NB4 (cell line): ENCODE measurements at regions not wholly inside any gene's neighbourhood (a gene's known extent, or its start where the extent isn't known, plus 50 kb on each side); places are given as distances from the start of the nearest gene placed in this dataset.

ENCODE experiments used
- POLR2A ChIP-seq: IDR thresholded peaks from 2 replicates; pipeline ENCODE4 v1.6.1; 2011; ENCODE audit warnings: mild to moderate bottlenecking; ENCODE audit not compliant: insufficient read length; ENCODE audit errors: extremely low read depth
- TF ChIP-seq, protein P1 (sequence below): IDR thresholded peaks from one replicate; pipeline ENCODE4 v1.5.1; 2012; ENCODE audit warnings: low read depth, low read length

DNA sequence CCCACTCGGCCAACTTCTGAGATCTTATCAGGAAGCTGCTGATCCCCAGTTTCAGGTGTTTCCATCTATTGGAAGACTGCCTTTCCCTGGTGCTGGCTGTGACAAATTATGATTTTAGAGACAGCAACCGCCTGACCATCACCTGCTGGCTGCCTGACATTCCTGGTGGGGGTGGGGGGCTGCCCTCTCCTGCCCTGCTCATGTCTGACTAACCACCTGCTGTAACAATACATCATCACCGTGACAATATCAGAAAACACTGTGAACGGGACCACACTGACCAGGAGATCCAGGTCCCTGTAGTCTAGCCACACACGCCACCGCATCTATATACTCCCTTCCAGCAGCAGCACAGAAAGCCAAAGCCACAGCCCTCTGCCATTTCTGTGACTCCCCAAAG, 537.5 kb downstream of the QKI start:
- TF ChIP-seq, protein P1, sequence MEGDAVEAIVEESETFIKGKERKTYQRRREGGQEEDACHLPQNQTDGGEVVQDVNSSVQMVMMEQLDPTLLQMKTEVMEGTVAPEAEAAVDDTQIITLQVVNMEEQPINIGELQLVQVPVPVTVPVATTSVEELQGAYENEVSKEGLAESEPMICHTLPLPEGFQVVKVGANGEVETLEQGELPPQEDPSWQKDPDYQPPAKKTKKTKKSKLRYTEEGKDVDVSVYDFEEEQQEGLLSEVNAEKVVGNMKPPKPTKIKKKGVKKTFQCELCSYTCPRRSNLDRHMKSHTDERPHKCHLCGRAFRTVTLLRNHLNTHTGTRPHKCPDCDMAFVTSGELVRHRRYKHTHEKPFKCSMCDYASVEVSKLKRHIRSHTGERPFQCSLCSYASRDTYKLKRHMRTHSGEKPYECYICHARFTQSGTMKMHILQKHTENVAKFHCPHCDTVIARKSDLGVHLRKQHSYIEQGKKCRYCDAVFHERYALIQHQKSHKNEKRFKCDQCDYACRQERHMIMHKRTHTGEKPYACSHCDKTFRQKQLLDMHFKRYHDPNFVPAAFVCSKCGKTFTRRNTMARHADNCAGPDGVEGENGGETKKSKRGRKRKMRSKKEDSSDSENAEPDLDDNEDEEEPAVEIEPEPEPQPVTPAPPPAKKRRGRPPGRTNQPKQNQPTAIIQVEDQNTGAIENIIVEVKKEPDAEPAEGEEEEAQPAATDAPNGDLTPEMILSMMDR: no peak
- TF ChIP-seq POLR2A: no peak
